Posterior cingulate gyrus (tissue), 11 donors: ENCODE measurements at regions not wholly inside any gene's neighbourhood (a gene's known extent, or its start where the extent isn't known, plus 50 kb on each side); places are given as distances from the start of the nearest gene placed in this dataset.
"Not testable (repeated sequence)": the region's sequence is repeated elsewhere in the genome, so short reads cannot be mapped to it uniquely, and the experiment has no call there.

ENCODE experiments used
- DNase-seq, 10 donors: peaks; one replicate each; pipeline versions ENCODE4 v3.0.0 to v3.0.0-alpha.2; 2020 to 2021; ENCODE audit warnings: mixed read lengths in 3 of 10
- intact Hi-C: fragments of 100-400 bp; cut with DNase I; formaldehyde crosslinking; loops from one replicate; pipeline ENCODE4 v1.15.1; 2023

DNA sequence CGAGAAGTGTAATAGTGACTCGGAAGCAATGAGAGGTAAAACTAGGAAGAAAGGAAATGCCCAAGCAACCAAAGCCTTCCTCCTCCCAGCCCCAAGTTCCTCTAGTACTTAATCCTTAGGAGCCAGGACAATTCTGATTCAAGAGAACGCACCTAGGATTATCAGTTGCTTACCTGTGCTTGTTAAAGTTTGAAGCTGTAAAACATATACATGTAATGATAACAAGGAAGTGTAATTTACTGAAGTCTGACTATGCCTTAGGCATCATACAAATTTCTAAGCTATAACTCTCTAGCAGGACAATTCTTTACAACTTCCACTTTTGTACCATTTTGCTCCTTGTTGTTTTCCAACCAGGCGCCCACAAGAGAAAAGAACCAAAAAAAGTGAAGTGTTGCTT is 92.8 kb upstream of the OSBPL8 start:
- DNase-seq = no peak

DNA sequence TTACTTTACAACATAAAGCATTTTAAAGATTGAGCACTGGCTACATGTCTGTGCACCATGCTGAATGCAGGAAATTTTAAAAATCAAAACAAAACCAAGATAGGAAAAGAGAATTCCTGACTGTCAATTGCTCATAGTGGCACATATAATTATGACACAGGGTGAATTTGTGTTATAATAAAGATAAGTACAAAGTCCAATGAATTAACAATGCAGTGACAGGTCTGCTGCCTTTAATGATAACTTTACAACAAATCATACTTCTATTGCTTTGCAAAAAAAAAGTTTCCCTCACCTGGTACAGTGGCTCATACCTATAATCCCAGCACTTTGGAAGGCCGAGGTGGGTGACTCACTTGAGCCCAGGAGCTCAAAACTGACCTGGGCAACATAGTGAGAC is 93.8 kb upstream of the OSBPL8 start:
- no peak for DNase-seq
- intact Hi-C loops = no loop called here

More for the DNA sequence above, 92.8 kb upstream of the OSBPL8 start:
- intact Hi-C loops = no loop called here

DNA sequence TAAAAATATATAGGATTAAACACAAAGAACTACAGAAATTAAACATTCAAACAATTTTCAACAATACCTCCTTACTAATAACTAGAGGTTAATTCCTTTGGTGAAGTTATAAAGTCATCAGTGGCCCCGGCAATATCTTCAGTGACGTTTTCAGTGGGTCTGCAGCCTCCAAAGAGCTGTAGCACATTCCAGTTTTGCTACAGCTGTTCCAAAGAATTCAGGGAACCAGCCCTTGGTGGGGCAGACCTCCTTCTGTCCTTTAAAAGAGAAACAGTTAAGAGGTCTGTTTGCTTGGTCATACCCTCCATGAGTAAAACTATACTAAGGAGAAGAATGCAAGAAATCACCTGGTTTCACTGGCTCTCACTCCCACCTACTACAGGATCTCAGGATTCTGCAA is 99.2 kb upstream of the ZDHHC17 start:
- DNase-seq = no peak
- intact Hi-C loops = no loop called here

DNA sequence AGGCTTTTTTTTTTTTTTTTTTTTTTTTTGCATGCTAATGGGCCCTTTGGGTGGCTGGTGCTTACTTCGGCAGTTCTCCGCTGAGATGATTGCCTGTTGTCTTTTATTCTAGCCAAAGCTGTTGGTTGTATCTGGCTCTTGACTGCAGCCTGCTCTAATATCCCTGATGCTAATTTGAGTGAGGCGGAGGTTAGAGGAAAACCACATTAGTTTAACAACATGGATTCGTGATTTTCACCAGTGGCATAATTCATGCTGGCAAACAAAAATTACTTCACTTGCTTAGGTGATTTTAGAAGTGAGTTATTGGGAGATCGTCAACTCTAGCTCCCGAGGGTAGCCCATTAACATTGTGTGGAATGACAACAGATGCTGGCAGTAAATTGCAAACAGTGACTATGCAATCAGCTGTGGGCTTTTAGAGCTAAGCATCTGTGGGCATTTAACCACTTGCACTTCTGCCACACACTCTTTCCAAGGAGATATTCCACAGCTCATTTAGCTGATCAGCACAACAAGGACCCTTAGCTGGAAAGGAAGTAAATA is 97.6 kb upstream of the ZDHHC17 start:
- intact Hi-C loops = no loop called here
- DNase-seq = no peak

DNA sequence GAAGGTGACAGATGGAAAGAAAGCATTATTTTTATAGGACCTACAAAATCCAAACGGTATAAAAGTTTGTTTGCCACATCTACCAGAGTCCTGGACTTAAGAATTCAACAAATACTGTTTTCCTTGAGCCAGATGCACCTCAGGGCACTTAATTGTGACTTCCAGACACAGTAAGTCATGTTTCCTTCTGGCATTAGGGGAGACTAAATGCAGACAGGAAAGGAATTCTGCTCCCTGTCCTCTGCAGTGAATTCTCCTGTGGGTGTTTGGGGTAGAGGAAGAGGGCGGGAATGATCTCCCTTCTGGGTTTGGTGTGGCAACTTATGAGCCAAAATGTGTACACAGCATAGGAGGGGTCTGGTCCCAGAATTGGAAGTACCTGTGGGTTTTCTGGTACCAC is 93.9 kb upstream of the ZDHHC17 start:
- DNase-seq = no peak
- intact Hi-C loops = no loop called here

DNA sequence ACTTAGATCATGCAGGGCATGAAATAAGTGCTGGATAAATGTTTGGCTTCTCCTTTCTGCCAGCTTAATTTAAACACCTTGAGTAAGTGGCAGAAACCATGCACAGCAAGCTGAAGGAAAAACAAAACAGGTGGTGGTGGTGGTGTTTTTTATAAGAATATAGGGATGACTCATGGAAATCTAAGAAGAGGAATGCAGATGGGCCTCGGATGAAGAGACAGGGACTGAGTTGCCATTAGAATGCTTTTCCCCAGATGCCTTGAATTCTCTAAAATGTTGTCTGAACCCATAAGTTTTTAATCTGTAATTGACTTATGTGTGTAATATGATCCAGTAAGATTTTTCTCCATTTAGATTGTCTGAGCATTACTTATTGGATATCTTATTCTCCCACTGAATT is 93.1 kb upstream of the ZDHHC17 start:
- intact Hi-C loops = no loop called here
- no peak for DNase-seq

DNA sequence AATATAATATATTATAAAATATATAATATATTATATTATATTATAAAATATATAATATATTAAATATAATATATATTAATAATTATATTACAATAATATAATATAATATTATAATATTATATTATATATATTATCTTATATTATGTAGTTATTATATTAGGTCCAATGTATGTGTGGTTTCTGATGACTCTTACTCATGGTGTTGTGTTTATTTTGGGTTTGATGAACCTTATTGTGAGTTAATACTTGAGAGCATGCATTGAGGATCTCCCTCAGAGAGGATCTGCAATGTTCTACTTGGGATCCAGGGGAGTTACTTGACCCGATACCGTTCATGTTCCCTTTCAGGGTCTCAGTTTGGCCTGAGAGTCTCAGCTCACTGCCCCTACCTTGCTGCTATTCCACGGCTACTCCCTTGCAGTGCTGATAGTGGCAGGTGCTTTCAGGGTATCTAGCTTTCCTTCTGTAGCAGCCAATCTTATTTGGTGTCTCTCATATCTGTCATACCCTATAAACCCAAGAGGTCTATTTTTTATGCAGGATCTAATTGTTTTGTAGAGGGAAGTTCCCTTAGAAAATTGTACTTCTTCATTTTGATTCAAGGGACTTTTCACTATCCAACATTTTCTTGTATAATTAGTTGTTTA is 89.1 kb upstream of the ZDHHC17 start:
- no peak for DNase-seq
- intact Hi-C loops = no loop called here

DNA sequence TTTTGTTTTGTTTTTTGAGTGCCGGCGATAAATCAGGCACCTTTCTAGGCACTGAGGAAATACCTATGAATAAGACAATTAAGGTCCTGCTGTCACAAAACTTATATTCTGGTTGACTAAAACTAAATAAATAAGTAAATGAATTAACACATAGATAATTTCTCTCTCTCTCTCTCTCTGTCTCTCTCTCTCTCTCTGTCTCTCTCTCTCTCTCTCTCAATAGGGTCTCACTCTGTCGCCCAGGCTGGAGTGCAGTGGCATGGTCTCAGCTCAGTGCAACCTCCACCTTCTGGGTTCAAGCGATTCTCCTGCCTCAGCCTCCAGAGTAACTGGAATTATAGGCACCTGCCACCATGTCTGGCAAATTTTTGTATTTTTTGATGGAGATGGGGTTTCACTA is 87.7 kb upstream of the ZDHHC17 start:
- DNase-seq, intact Hi-C loops: not testable (repeated sequence)

DNA sequence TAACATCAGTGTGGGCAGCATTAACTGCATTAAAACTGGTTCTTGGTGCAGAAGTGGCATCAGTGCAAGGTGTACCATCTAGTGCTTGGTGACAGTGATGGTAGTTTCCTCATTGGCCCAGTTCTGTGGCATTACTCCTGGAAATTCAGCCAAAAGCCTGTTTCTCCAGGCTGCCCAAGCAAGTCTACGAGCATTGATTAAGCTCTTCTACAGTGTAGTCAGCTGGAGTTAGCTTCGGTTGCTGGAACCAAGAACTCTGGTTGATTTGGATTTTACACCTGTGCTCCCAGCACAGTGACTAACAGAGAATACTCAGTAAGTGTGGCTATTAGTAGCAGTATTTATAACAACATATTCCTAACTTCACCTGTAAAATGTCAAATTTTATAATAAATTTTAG is 84.9 kb upstream of the ZDHHC17 start:
- intact Hi-C loops = no loop called here
- no peak for DNase-seq

DNA sequence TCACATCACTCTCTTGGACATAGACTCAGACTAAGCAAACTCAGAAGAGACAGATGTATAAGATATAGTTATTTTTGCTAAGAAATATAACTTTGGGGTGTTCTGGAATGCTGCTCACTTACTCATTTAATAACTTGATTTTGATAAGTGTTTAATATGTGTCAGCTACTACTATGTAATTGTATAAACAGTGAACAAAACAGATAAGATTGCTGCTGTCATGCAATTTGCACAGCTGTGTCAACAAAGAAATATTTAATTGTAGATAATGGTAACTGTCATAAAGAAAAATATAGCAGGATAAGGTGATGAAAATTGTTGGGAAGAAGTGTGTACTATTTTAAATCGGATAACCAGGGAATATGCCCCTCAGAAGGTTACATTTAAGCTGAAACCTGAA is 84.1 kb upstream of the ZDHHC17 start:
- DNase-seq = no peak
- intact Hi-C loops = no loop called here

DNA sequence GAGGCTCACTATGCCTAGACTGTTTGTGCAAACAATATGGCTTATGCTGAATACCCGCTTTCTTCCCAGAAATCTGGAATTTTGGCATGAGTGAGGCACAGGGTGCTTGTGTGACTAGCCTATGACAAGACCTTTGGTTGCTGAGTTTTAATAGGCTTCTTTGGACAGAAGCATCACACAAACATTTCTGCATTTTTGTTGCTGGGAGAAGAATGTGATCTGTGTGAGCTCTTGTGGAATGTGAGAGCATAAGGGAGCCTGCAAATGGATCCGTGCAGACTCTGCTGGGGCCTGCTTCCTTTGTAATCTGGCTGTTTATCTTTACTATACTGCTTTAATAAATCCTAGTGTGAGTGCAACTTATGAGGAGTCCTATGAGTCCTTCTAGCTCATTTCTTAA is 83.0 kb upstream of the ZDHHC17 start:
- no peak for DNase-seq
- intact Hi-C loops = no loop called here

DNA sequence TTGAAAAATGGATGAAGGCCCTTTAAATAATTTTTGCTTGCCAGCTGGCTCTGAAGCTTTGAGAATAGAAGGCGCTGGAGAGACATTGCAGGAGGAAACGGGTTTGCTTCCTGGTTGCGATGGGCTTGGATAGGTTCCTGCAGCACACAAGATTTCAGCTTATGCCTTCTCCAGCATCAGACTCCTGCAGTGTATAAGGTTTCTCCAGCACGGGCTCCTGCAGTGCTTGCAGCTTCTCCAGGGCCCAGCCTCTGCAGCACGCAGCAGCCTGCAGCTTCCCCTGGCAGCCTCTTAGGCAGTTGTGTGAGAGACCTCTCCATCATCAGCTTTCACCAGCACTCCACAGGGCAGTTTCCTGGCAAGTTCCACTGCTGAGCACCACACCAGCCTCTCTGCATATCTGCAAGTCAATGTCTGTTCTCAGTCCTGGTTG is 78.7 kb upstream of the ZDHHC17 start:
- intact Hi-C loops = no loop called here
- DNase-seq = peak in 9 of 10 donors; percentile 22 to 94 (median 47)

DNA sequence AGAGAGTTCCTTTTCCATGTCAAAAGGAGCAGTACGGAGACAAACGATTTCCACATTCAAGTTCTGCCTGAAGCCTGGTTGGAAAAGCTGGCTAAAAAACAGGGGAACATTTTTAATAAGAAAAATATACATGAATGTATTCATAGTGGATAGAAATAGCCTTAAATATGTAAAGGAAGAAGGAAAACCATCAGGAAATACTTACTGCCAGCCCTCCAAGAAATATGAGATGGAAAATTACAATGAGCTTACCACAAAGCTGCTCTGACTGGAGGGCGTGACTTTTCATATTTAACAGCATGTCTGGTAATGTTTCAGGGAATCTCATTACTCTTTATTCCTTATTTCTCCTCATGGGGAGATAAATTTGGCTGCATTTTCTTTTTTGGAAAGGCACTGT is 75.9 kb upstream of the ZDHHC17 start:
- DNase-seq = no peak
- intact Hi-C loops = no loop called here

DNA sequence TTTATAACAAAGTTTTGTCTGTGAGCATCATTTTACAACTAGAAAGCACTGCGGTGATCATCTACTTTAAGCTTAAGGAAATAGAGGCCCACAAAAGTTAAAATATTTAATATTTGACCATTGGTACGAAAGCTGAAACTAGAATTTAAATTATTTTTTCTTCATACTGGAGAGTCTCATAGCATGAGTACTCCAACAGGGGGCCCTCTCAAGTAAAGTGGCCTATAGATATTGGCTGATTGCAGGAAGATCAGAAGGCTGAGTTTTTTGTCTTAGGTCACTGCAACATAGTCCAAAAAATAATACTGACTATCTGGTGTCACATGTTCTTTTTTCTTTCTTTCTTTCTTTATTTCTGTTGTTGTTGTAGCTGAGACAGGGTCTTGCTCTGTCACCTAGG is 75.3 kb upstream of the ZDHHC17 start:
- intact Hi-C loops = no loop called here
- no peak for DNase-seq

DNA sequence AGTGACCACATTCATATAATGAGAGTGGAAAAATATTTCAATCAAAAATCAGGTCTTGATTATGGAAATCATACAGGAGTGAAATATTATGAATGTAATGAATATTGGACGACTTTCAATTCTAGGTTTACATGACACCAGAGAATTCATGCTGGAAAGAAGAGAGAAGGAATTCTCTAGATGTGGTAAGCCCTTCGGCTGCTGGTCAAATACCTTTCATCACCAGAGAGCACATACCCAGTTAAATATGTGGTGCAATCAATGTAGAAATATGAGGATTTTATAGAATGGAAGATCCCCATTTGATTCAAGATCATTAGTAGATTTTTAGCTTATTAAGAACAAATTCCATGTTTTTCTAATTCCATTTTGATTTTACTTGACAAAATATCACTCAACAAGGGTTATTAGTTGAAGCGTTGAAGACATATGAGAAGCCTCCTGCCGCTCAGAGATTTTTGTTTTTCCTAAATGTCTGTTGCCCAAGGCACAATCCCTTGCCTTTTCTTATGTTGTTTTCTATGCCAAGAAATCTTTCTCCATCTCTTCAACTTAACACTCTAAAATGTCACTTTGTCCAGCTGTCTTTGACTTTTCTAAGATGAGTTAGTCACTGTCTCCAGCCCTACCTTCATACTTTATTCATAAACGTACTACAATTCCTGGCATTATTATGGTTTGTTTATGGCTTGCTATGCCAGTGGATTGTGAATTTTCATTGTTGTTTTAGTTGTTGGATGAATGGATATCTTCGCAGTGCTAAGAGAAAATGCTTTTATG is 72.8 kb upstream of the ZDHHC17 start:
- no peak for DNase-seq
- intact Hi-C loops = no loop called here

DNA sequence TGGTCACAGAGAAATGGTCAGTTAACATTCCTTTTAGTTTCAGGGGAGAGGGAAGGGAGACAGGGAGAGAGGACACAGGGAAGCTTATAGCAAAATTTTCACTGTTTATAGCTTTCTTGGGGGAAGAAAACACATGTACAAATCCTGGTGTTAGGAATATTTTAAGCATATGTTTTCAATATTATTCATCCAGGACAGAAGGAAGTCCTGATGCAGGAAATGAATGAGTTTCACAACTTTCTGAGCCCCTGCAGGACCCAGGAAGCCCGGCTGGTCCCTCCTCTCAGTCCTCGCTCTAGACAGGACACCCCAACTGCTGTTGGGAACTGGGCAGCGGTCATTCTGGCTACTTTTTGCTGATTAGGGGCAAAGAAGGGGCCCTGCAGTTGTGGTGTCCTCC is 71.1 kb upstream of the ZDHHC17 start:
- no peak for DNase-seq
- intact Hi-C loops = no loop called here

DNA sequence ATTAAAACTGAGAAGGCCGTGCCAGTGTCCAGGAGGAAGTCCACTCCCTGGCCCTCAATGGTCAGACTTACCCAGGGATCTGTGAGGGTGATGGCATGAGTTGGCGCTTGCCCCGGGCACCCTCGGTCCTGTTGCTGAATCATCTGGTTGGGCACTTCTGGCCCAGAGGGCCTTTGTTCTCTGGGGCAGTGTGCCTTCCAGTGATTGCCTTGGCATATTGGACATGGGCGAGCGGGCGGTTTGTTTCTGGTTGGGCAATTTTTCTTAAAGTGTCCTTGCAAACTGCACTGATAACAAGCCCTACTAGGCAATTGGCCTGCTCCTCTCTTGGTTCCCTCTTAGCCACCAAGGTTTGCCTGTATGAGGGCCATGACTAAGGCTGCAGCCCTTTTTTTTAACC is 69.5 kb upstream of the ZDHHC17 start:
- intact Hi-C loops = no loop called here
- peak in 3 of 10 donors; percentile 12 to 76 (median 15) for DNase-seq

DNA sequence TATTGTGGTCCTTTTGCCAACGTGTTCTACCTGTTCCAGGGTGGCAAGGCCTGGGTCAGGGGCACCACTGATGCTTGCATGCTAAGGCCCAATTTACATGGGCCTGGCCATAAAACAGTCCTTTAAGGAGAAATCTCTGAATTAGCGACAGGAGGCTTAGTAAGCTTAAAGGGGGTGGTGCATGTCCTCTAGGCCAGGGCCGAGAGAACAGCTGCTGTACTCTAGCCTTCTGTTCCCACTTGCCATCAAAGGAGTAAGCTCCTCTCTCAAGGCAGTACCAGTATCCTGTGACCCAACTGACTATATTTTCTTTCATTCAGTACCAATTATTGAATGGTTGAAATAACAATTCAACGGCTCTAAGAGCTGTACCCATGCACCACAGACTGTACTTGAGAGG is 67.7 kb upstream of the ZDHHC17 start:
- intact Hi-C loops = no loop called here
- no peak for DNase-seq

DNA sequence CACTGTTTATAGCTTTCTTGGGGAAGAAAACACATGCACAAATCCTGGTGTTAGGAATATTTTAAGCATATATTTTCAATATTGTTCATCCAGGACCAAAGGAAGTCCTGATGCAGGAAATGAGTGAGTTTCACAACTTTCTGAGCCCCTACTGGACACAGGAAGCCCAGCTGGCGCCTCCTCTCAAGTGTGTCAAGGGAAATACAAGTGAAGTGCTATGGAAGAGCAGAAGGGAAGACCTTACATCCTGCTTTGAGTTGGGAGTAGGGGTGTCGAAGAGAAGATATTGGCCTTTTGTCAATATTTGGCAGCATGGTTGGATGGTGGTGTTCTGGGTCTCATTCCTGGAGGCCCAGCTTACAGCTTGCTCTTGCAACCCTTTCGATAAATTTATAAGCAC is 66.1 kb upstream of the ZDHHC17 start:
- no peak for DNase-seq
- intact Hi-C loops = no loop called here

DNA sequence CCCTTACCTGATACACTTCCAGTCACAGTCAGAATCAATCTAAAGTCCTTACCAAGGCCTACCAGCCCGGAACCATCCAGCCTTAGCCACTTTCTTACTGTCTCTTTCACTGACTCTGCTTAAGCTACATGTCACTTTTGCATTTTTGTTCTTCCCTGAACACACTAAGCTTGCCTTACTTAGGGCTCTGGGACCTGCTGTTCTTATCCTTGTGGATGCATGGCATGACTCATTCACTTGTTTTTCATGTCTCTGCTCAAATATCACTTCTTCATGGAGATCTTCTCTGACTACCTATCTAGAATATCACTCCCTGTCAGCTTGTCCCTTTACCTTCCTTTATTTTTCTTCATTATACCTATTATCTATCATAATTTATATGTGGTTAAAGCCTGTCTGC is 65.6 kb upstream of the ZDHHC17 start:
- no peak for DNase-seq

DNA sequence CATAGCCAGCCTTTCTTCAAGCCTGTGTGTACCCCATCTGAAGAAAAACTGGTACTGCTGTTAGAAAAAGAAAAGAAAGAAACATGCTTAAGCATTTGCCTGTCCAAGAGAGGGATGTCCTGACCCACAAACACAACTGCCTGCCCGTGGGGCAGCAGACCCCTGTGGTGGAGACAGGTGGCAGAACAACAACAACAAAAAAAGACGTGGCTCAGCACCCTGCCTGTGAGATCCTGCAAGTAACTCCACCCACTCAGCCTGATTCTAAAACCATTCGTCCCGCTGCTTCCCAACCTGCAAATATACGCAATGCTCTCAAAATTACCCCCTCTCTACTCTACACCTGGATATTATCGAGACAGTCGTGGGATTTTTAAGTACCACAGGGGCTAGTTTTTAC is 64.9 kb upstream of the ZDHHC17 start:
- intact Hi-C loops = no loop called here
- DNase-seq = no peak

More for the DNA sequence above, 65.6 kb upstream of the ZDHHC17 start:
- intact Hi-C loops = no loop called here

DNA sequence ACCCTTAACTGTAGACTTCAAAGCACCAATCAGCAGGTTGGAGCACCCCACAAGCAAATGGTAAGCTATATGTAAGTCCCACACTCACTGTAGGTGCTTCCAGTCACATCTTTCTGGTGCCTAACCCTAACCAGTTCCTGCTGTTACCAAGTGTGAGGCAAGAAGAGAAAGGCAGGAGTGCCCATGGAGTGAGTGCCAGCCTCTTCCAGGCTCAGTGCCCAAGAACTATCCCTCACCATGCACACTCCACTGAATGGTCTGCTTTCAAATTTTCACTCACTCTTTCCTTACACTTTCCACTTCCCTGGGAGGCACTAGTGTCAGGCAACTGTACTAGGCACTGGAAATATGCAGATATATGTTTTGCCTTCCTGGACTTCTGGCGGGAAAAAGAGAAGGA is 62.2 kb upstream of the ZDHHC17 start:
- DNase-seq = no peak
- intact Hi-C loops = no loop called here
